ENCODE measurements at regions not wholly inside any gene's neighbourhood (a gene's known extent, or its start where the extent isn't known, plus 50 kb on each side); places are given as distances from the start of the nearest gene placed in this dataset.

DNA sequence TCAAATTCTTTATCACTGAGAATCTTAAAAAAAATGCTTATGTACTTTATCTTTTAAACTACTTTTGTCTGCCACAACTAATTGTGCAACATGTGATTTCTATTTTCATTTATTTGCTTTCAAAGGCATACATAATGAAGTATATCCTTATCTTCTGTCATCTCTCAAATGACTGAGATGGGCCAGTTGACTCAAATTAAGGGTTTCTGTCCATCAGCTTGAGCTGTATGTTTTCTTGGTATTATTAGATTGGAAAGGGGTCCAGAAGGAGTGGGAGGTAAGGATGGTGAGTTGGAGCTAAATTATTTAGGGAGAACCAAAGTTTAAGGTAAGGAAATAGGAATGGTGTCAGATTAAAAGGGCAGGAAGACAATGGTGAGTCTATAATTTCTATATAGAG lies 408.4 kb upstream of the SEL1L start:
- TF ChIP-seq SP1 (IDR thresholded peaks at IDR 0.05) (no peak), BHLHE40 (IDR thresholded peaks at IDR 0.05; ENCODE audit: borderline replicate concordance) (no peak), L3MBTL2 (conservative IDR thresholded peaks at IDR 0.05) (no peak), ZNF384 (IDR thresholded peaks at IDR 0.05) (no peak), NFRKB (IDR thresholded peaks at IDR 0.05) (no peak), FOXM1 (IDR thresholded peaks at IDR 0.05; ENCODE audit: borderline replicate concordance) (no peak)
